Suprapubic skin (tissue), 4 donors: ENCODE measurements at regions not wholly inside any gene's neighbourhood (a gene's known extent, or its start where the extent isn't known, plus 50 kb on each side); places are given as distances from the start of the nearest gene placed in this dataset.

Experiments used
- EP300 ChIP-seq: sonication (generic); formaldehyde crosslinking; IDR thresholded peaks from one replicate; pipeline ENCODE4 v1.6.1; 2017; ENCODE audit warnings: antibody characterized with exemption
- POLR2A ChIP-seq, 2 donors: fragments of 450-650 bp; IDR thresholded peaks; one replicate each; pipeline ENCODE4 v1.6.1; 2017; ENCODE audit warnings: antibody characterized with exemption in 2 of 2, mild to moderate bottlenecking in 2 of 2, moderate library complexity in 2 of 2
- POLR2AphosphoS5 ChIP-seq, 3 donors: sonication (generic); formaldehyde crosslinking; IDR thresholded peaks; one replicate each; pipeline ENCODE4 v1.6.1; 2017; ENCODE audit warnings: antibody characterized with exemption in 3 of 3
- TF ChIP-seq, protein P1 (sequence below), 2 donors: fragments of 200-600 bp in 1 of 2; fragments of 450-650 bp in 1 of 2; sonication (generic) in 1 of 2; IDR thresholded peaks; one replicate each; pipeline ENCODE4 v1.5.1; 2016 to 2019; ENCODE audit warnings: antibody characterized with exemption in 2 of 2, mild to moderate bottlenecking in 1 of 2, moderate library complexity in 1 of 2

DNA sequence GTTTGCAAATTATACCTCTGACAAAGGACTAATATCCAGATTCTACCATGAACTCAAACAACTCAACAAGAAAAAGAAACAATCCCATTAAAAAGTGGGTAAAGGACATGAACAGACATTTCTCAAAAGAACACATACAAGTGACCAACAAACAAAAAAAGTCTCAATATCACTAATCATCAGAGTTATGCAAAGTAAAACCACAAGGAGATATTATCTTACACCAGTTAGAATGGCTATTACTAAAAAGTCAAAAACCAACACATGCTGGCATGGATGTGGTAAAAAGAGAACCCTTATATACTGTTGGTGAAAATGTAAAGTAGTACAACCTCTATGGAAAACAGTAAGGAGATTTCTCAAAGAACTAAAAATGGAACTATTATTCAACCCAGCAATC is 234.4 kb downstream of the NKX6-1 start:
- TF ChIP-seq, protein P1, sequence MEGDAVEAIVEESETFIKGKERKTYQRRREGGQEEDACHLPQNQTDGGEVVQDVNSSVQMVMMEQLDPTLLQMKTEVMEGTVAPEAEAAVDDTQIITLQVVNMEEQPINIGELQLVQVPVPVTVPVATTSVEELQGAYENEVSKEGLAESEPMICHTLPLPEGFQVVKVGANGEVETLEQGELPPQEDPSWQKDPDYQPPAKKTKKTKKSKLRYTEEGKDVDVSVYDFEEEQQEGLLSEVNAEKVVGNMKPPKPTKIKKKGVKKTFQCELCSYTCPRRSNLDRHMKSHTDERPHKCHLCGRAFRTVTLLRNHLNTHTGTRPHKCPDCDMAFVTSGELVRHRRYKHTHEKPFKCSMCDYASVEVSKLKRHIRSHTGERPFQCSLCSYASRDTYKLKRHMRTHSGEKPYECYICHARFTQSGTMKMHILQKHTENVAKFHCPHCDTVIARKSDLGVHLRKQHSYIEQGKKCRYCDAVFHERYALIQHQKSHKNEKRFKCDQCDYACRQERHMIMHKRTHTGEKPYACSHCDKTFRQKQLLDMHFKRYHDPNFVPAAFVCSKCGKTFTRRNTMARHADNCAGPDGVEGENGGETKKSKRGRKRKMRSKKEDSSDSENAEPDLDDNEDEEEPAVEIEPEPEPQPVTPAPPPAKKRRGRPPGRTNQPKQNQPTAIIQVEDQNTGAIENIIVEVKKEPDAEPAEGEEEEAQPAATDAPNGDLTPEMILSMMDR (IDR thresholded peaks at IDR 0.05) = no peak
- no peak for TF ChIP-seq POLR2AphosphoS5 (IDR thresholded peaks at IDR 0.05)
- TF ChIP-seq POLR2A (IDR thresholded peaks at IDR 0.05) = no peak
- no peak for TF ChIP-seq EP300
